NB4 (cell line): ENCODE measurements at regions not wholly inside any gene's neighbourhood (a gene's known extent, or its start where the extent isn't known, plus 50 kb on each side); places are given as distances from the start of the nearest gene placed in this dataset.

ENCODE experiments used
- DNase-seq: peaks from one replicate; pipeline ENCODE4 v3.0.0; 2010; ENCODE audit warnings: low read depth
- H3K4me3 ChIP-seq: one replicate; pipeline ENCODE4 v1.5.1; 2011; ENCODE audit warnings: mild to moderate bottlenecking, low read depth, low read length, moderate library complexity
- CTCF ChIP-seq: IDR thresholded peaks from one replicate; pipeline ENCODE4 v1.5.1; 2012; ENCODE audit warnings: low read depth, low read length
- MYC ChIP-seq: IDR thresholded peaks from 2 replicates; pipeline ENCODE4 v1.6.1; 2011; ENCODE audit warnings: low read depth, low read length
- POLR2A ChIP-seq: IDR thresholded peaks from 2 replicates; pipeline ENCODE4 v1.6.1; 2011; ENCODE audit warnings: mild to moderate bottlenecking; ENCODE audit not compliant: insufficient read length; ENCODE audit errors: extremely low read depth
- TF ChIP-seq, protein P1 (sequence below): IDR thresholded peaks from 2 replicates; pipeline ENCODE4 v1.6.1; 2011; ENCODE audit warnings: low read depth, low read length

- no peak for DNase-seq
- H3K4me3 ChIP-seq: no peak overlapping the region
- TF ChIP-seq CTCF: no peak
- TF ChIP-seq, protein P1, sequence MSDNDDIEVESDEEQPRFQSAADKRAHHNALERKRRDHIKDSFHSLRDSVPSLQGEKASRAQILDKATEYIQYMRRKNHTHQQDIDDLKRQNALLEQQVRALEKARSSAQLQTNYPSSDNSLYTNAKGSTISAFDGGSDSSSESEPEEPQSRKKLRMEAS: no peak
- no peak for TF ChIP-seq MYC
Measured at GRCh38 chr15:67999320-68000100, 54.6 kb upstream of the PIAS1 start.

- TF ChIP-seq MYC (no peak), CTCF (no peak), POLR2A (no peak)
- TF ChIP-seq, protein P1: no peak
- H3K4me3 ChIP-seq: no peak overlapping the region
- no peak for DNase-seq
Measured at GRCh38 chr15:68000754-68001153, 53.4 kb upstream of the PIAS1 start.

DNA sequence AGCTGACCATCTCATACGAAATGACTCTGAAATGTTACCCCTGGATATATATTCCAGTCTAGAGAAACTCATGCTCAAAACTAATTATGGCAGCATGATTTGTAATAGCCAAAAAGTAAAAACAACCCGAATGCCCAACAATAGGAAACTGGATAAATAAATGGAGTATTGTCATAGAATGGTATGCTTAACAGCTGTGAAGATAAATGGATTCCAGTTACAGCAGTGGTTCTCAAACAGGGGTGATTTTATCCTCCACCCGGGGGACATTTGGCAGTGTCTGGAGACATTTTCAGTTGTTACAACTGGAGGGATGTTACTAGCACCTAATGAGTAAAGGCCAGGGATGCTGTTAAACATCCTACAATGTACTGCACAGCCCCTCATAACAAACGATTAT is 52.3 kb upstream of the PIAS1 start:
- DNase-seq: no peak
- H3K4me3 ChIP-seq: no peak overlapping the region
- no peak for TF ChIP-seq CTCF
- no peak for TF ChIP-seq POLR2A
- no peak for TF ChIP-seq MYC
- TF ChIP-seq, protein P1: no peak

DNA sequence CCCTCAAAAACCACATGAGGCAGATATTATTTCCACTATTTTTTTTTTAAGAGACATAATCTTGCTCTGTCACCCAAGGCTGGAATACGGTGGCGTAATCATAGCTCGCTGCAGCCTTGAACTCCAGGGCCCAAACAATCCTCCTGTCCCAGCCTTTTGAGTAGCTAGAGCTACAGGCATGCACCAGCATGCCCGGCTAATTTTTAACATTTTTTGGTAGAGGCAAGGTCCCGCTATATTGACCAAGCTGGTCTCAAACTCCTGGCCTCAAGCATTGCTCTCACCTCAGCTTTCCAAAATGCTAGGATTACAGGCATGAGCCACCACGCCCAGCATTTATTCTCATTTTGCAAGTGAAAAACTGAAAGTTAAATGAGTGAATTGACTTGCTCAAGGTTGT is 50.8 kb upstream of the PIAS1 start:
- DNase-seq: no peak
- TF ChIP-seq, protein P1: no peak
- no peak for TF ChIP-seq MYC
- no peak for TF ChIP-seq POLR2A
- no peak overlapping the region for H3K4me3 ChIP-seq
